Stimulated activated effector memory CD8-positive, alpha-beta T cell treated with anti-CD3 and anti-CD28 coated beads, Interleukin-12 subunit alpha, Interleukin-12 subunit beta, amount 100 ng/mL, for 72 hours (primary cell): ENCODE measurements at regions not wholly inside any gene's neighbourhood (a gene's known extent, or its start where the extent isn't known, plus 50 kb on each side); places are given as distances from the start of the nearest gene placed in this dataset.
A peak's percentile ranks its signal among the peaks of the same experiment; 100 is the strongest.
"Not testable (repeated sequence)": the region's sequence is repeated elsewhere in the genome, so short reads cannot be mapped to it uniquely, and the experiment has no call there.

Experiments used
- ATAC-seq: fragments of 150-1000 bp; cut with Tn5 transposase; 2 replicates; pipeline ENCODE4 v1.10.0; 2021
- DNase-seq, 2 donors: peaks; one replicate each; pipeline ENCODE4 v3.0.0; 2021 to 2022; ENCODE audit warnings: low spot score in 2 of 2
- H3K27ac Mint-ChIP-seq: one replicate; pipeline ENCODE4 v1.8.0; 2022; ENCODE audit warnings: mild to moderate bottlenecking, mixed read lengths
- H3K36me3 Mint-ChIP-seq: one replicate; pipeline ENCODE4 v1.8.0; 2022; ENCODE audit warnings: mild to moderate bottlenecking, mixed read lengths
- H3K4me1 Mint-ChIP-seq: one replicate; pipeline ENCODE4 v1.8.0; 2022; ENCODE audit warnings: mixed read lengths
- H3K4me3 Mint-ChIP-seq: one replicate; pipeline ENCODE4 v1.8.0; 2022; ENCODE audit warnings: mild to moderate bottlenecking, mixed read lengths
- H3K9me3 Mint-ChIP-seq: one replicate; pipeline ENCODE4 v1.8.0; 2022; ENCODE audit warnings: mixed read lengths

DNA sequence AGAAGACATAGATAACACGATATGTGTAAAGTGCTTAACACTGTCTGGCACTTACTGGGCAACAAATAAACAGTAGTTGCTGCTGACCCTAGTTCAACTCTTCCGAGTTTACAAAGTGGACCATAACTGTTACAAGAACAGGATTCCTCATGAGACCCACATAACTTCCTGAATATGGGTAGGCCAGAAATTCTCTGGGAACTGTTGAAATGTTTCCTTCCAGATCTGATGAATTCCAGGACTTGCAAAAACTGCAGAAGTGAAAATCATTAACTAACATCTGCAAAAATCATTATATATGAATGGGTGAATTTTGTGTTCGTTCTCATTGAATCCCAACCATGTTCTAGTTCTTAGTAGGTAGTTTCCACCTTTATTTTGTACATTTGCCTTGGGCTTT lies 181.7 kb upstream of the MME start:
- ATAC-seq, result no peak
- no peak overlapping the region for H3K4me3 Mint-ChIP-seq
- H3K36me3 Mint-ChIP-seq, result no peaks in the 10 kb centered on the region
- H3K9me3 Mint-ChIP-seq, result peaks cover 7% of the 10 kb centered on the region
- H3K27ac Mint-ChIP-seq, result no peak overlapping the region
- no peaks in the 10 kb centered on the region for H3K4me1 Mint-ChIP-seq
- DNase-seq, result no peak

DNA sequence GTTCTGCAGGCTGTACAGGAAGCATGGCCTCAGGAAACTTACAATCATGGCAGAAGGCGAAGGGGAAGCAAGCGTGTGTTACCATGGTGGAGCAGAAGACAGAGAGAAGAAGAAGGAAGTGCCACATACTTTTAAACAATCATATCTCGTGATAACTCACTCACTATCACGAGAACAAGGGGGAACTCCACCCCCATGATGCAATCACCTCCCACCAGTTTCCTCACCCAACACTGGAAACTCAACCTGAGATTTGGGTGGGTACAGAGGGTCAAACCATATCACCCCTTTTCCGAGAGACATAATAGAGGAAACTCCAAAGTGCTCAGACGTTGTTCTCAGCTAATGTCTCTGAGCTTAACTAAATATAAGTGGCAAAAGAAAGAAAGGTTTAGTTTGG lies 186.3 kb upstream of the MME start:
- no peaks in the 10 kb centered on the region for H3K4me1 Mint-ChIP-seq

DNA sequence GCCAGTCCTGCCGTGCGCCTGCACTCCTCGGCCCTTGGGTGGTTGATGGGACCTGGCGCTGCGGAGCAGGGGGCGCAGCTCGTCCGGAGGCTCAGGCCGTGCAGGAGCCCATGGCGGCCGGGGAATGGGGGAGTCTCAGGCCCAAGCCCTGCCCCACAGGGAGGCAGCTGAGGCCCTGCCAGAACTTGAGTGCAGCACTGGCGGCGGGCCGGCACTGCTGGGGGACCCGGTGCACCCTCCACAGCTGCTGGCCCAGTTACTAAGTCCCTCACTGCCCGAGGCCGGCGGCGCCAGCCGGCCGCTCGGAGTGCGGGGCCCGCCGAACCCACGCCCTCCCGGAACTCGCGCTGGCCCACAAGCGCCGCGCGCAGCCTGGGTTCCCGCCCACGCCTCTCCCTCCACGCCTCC lies 190.9 kb upstream of the MME start:
- Mint-ChIP-seq H3K27ac (no peak overlapping the region), H3K4me1 (no peaks in the 10 kb centered on the region), H3K4me3 (no peak overlapping the region), H3K36me3 (no peaks in the 10 kb centered on the region), H3K9me3 (peaks cover 10% of the 10 kb centered on the region)
- DNase-seq (no peak), ATAC-seq (peak; percentile 26)

More for the DNA sequence above, 186.3 kb upstream of the MME start:
- Mint-ChIP-seq H3K36me3 (no peaks in the 10 kb centered on the region), H3K9me3 (peaks cover 7% of the 10 kb centered on the region), H3K4me3 (no peak overlapping the region), H3K27ac (no peak overlapping the region)
- ATAC-seq (no peak), DNase-seq (no peak)

DNA sequence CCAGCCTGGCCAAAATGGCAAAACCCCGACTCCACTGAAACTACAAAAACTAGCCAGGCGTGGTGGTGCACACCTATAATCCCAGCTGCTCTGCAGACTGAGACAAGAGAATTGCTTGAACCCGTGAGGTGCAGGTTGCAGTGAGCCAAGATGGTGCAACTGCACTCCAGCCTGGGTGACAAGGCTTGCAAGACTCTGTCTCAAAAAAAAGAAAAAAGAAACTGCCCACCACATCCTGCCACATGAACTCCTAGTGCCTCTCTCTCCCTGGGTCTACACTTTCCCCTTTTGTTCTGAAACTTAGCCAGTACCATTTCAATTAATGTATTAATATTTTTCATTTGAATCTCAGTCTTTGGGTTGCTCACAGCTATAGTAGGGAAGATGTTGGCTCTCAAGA lies 192.2 kb upstream of the MME start:
- H3K4me1 Mint-ChIP-seq, result no peaks in the 10 kb centered on the region
- peaks cover 10% of the 10 kb centered on the region for H3K9me3 Mint-ChIP-seq
- ATAC-seq, result no peak
- no peaks in the 10 kb centered on the region for H3K36me3 Mint-ChIP-seq
- no peak overlapping the region for H3K4me3 Mint-ChIP-seq
- DNase-seq, result no peak
- no peak overlapping the region for H3K27ac Mint-ChIP-seq

DNA sequence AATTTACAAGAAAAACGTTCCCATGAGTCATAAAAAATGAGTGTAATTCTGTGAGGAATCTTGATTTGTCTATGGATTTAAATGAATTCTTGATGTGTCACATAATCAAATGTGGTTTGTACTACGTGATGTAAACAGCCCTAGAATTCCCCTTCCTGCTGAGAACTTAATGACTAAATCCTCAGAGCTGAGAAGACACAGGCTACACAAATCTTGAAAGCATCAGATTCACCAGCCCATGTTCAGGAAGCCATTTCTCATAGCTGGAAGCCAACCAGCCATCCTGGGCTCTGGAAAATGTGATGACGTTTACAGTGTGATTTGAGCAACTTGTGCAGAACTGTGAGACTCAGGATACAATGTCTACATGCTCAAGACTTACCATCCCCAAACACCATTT lies 193.7 kb upstream of the MME start:
- Mint-ChIP-seq H3K4me1 (no peaks in the 10 kb centered on the region), H3K27ac (no peak overlapping the region), H3K4me3 (no peak overlapping the region), H3K36me3 (no peaks in the 10 kb centered on the region), H3K9me3 (peaks cover 10% of the 10 kb centered on the region)
- no peak for ATAC-seq
- DNase-seq, result no peak

DNA sequence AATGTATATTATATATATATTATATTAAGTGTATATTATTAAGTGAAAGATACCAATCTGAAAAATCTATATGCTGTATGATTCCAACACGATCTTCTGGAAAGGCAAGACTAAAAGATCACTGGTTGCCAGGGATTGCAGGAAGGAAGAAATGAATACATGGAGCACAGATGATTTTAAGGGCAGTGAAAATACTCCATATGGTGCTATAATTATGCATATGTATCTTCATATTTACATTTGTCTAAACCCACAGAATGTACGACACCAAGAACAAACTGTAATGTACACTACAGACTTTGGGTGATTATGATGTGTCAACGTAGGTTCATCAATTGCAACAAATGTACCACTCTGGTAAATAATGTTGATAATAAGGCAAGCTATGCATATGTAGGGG lies 194.7 kb upstream of the MME start:
- no peaks in the 10 kb centered on the region for H3K36me3 Mint-ChIP-seq
- peaks cover 12% of the 10 kb centered on the region for H3K9me3 Mint-ChIP-seq
- no peak overlapping the region for H3K4me3 Mint-ChIP-seq
- H3K27ac Mint-ChIP-seq, result no peak overlapping the region
- no peaks in the 10 kb centered on the region for H3K4me1 Mint-ChIP-seq
- DNase-seq, result no peak
- no peak for ATAC-seq

DNA sequence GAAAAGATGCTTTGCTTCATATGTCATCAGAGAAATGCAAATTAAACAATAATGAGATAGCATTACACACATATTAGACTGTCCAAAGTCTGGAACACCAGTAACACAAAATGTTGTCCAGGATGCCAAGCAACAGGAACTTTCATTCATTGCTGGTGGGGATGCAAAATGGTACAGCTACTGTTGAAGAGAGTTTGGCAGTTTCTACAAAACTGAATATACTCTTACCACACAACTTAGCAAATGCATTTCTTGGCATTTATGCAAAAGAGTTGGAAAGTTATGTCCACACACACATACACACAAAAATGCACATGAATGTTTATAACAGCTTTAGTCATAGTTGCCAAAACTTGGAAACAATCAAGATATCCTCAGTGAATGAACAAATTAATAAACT lies 195.2 kb upstream of the MME start:
- no peak overlapping the region for H3K27ac Mint-ChIP-seq
- peaks cover 12% of the 10 kb centered on the region for H3K9me3 Mint-ChIP-seq
- DNase-seq, result no peak
- no peak overlapping the region for H3K4me3 Mint-ChIP-seq
- H3K4me1 Mint-ChIP-seq, result no peaks in the 10 kb centered on the region
- no peak for ATAC-seq
- H3K36me3 Mint-ChIP-seq, result no peaks in the 10 kb centered on the region

DNA sequence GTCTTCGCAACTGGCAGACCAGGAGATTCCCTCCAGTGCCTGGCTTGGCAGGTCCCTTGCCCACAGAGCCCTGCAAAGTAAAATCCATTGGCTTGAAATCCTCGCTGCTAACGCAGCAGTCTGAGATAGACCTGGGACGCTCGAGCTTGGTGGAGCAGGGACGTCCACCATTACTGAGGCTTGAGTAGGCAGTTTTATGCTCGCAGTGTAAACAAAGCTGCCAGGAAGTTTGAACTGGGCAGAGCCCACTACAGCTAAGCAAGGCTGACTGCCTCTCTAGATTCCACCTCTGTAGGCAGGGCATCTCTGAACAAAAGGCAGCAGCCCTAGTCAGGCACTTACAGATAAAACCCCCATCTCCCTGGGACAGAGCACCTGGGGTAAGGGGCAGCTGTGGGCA lies 205.0 kb upstream of the MME start:
- no peak for ATAC-seq
- DNase-seq, result no peak
- peaks cover 11% of the 10 kb centered on the region for H3K9me3 Mint-ChIP-seq
- no peaks in the 10 kb centered on the region for H3K36me3 Mint-ChIP-seq
- H3K27ac Mint-ChIP-seq, result no peak overlapping the region
- H3K4me3 Mint-ChIP-seq, result no peak overlapping the region
- H3K4me1 Mint-ChIP-seq, result no peaks in the 10 kb centered on the region

DNA sequence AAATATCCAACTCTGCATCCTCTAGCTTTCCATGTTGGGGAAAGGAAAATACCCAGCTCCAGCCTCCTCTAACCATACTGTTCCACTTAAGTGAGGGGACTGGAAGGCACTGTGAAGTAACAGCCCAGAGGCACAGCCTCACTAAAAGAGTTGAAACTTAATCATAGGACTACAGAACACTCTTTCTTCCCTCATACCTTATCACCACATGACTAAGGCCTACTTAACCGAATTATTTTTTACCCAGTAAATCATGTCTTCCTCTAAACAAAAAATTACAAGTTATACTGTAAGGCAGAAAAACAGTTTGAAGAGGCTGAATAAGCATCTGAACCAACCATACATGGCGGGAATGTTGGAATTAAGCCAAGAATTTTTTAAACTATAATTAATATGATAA lies 207.4 kb upstream of the MME start:
- DNase-seq (no peak), ATAC-seq (no peak)
- peaks cover 5% of the 10 kb centered on the region for H3K9me3 Mint-ChIP-seq
- H3K27ac Mint-ChIP-seq, result no peak overlapping the region
- H3K4me1 Mint-ChIP-seq, result no peaks in the 10 kb centered on the region
- no peak overlapping the region for H3K4me3 Mint-ChIP-seq
- no peaks in the 10 kb centered on the region for H3K36me3 Mint-ChIP-seq

DNA sequence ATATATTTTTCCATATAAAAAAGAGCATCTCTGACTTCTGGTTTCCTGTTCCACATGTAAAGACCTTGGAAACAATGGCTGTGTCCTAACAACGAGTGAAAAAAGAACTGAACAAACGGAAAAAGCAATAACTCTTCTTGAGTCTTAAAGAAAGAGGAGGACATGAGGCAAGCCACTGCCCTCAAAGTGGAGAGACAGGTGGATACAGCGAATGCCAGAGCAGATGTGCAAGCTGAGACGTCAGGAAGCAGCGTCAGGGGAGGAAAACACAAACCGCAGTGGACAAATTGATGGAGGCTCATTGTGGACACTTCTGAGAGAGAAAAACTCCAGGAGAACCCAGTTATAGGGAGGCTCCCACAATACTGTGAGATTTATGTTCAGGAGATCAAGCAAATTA lies 208.0 kb upstream of the MME start:
- Mint-ChIP-seq H3K36me3 (no peaks in the 10 kb centered on the region), H3K27ac (no peak overlapping the region), H3K4me3 (no peak overlapping the region), H3K9me3 (peaks cover 3% of the 10 kb centered on the region), H3K4me1 (no peaks in the 10 kb centered on the region)
- DNase-seq (no peak), ATAC-seq (no peak)

DNA sequence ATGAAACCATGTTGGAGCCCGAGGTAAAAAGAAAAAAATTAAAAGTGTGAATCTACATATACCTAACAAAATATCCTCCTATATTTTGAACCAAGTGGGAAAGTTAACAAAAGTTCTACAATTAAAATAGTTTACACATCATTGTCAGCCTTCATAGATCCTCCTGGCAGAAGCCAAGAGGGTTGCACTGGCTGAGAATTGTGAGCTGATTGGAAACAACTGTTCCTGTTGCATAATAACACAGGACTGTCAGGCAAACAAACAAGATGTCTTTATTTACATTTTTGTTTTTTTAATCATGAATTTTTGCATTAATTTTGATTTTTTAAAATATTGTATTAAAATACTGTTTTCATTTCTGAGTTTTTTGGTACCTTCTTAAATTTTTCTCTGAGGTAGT lies 215.2 kb upstream of the MME start:
- no peaks in the 10 kb centered on the region for H3K4me1 Mint-ChIP-seq
- DNase-seq, result no peak
- H3K36me3 Mint-ChIP-seq, result no peaks in the 10 kb centered on the region
- H3K9me3 Mint-ChIP-seq, result peaks cover 6% of the 10 kb centered on the region
- H3K4me3 Mint-ChIP-seq, result no peak overlapping the region
- no peak for ATAC-seq
- no peak overlapping the region for H3K27ac Mint-ChIP-seq

DNA sequence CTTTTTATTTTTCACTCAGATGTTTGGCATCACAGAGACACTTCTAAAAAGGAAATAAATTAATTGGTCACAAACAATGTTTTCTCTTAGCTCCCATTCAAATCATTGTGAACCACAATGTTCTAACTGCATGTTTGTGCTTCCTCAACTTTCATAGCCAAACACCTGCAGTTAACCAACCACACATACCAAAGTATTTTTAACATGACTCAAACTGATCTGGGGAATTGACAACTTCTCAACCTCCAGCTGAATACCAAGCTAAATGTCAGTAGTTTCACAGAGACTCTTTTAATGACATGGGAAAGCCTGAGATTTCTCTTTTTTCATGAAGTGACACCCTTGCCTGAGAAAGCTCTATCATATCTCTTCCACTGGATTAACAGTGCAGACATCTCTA lies 217.9 kb upstream of the MME start:
- DNase-seq (no peak), ATAC-seq (no peak)
- H3K27ac Mint-ChIP-seq, result no peak overlapping the region
- no peak overlapping the region for H3K4me3 Mint-ChIP-seq
- H3K9me3 Mint-ChIP-seq, result peaks cover 10% of the 10 kb centered on the region
- H3K4me1 Mint-ChIP-seq, result no peaks in the 10 kb centered on the region
- H3K36me3 Mint-ChIP-seq, result no peaks in the 10 kb centered on the region

DNA sequence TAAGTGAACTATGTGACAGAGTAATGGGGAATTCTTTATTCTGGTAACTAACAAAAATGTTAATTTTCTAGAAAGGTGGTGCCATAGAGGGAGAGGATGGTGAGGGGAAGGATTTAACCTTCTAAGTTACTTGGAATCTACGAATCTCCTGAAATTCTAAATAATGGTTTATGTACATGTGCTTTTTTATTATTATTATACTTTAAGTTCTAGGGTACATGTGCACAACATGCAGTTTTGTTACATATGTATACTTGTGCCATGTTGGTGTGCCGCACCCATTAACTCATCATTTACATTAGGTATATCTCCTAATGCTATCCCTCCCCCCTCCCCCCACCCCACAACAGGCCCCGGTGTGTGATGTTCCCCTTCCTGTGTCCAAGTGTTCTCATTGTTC lies 227.1 kb upstream of the MME start:
- not testable (repeated sequence) for DNase-seq, H3K36me3 Mint-ChIP-seq, ATAC-seq, H3K4me3 Mint-ChIP-seq, H3K27ac Mint-ChIP-seq, H3K4me1 Mint-ChIP-seq
- peaks cover 15% of the 10 kb centered on the region for H3K9me3 Mint-ChIP-seq

DNA sequence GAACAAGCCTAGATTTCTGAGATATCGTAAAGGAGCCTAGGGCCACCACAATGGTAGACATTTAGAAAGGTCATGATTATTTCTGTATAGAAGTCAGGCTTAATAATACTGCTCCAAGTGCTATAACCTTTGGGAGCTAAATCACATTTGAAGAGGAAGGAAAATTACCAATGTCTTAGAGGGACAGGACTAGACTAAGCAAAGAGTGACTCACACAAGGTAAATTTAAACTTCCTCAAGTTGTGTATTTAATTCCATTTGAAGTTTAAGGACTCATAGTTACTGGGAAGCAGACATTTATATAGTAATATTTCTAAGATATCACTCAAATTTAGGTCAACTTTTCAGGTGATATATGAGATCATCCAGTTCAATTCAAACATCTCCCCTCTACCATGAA lies 227.6 kb upstream of the MME start:
- H3K4me3 Mint-ChIP-seq, result no peak overlapping the region
- H3K36me3 Mint-ChIP-seq, result no peaks in the 10 kb centered on the region
- peaks cover 15% of the 10 kb centered on the region for H3K9me3 Mint-ChIP-seq
- ATAC-seq (no peak), DNase-seq (no peak)
- H3K4me1 Mint-ChIP-seq, result no peaks in the 10 kb centered on the region
- H3K27ac Mint-ChIP-seq, result no peak overlapping the region

DNA sequence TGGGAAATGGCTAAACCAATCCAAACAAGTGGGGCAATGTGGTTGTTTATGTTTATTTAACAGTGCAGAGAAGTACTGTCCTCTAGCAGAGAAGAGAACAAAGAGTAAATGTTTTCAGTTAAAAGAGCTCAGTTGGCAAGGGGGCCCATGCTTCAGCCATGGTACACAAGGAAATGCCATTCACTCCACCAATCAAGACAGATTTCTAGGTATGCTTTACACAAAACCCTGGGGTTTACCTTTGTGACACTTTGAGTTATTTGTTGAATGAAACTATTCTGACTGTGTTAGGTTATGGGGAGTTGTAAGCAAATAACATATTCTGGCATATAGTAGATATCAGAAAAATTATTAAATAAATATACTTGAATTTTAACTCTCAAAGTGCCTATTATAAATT lies 228.5 kb upstream of the MME start:
- Mint-ChIP-seq H3K4me1 (no peaks in the 10 kb centered on the region), H3K36me3 (no peaks in the 10 kb centered on the region), H3K9me3 (peaks cover 17% of the 10 kb centered on the region), H3K4me3 (no peak overlapping the region), H3K27ac (no peak overlapping the region)
- no peak for DNase-seq
- no peak for ATAC-seq

DNA sequence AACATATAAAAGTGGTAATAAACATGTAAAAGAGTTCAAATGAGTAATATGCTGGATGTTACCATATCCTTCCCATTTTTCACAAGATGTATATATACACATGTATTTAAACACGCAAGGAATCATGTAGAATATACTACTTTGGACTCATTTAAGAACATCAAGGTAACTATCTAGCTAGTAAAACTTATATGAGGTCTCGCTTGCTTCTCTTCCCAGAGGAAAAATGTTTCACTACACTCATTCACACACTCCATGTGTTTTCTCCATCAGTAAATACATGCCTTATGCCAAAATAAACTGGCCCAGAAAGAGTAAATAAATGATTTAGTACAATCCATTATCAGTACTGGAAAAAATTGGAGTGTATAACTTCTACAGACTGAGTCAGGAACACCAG lies 229.2 kb upstream of the MME start:
- no peak overlapping the region for H3K4me3 Mint-ChIP-seq
- DNase-seq (no peak), ATAC-seq (no peak)
- no peaks in the 10 kb centered on the region for H3K4me1 Mint-ChIP-seq
- H3K27ac Mint-ChIP-seq, result no peak overlapping the region
- no peaks in the 10 kb centered on the region for H3K36me3 Mint-ChIP-seq
- H3K9me3 Mint-ChIP-seq, result peaks cover 17% of the 10 kb centered on the region

DNA sequence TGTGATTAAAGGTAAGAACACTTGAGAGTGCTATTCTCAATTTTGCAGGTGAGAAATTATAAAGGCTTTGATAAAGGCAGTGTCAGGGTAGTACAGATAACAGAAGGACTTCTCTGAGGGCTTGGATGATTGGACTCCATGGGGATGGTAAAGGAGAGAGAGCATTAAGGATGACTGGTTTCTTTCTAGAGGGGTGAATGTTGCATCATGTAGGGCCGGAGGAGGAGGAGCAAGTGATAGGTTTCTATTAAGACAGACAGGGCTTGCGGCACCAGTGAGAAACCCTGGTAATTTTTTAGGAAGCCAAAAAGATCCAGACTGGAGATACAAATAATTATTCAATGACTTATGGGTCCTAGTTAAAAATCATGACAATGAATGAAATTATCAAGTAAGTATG lies 230.7 kb upstream of the MME start:
- no peak for ATAC-seq
- no peak for DNase-seq
- Mint-ChIP-seq H3K4me3 (no peak overlapping the region), H3K9me3 (peaks cover 17% of the 10 kb centered on the region), H3K36me3 (no peaks in the 10 kb centered on the region), H3K4me1 (no peaks in the 10 kb centered on the region), H3K27ac (no peak overlapping the region)
